Hepatocyte (in vitro differentiated cells): ENCODE measurements at regions not wholly inside any gene's neighbourhood (a gene's known extent, or its start where the extent isn't known, plus 50 kb on each side); places are given as distances from the start of the nearest gene placed in this dataset.

Experiments
- EZH2 ChIP-seq: fragments of 200-600 bp; sonication (generic); IDR thresholded peaks from 2 replicates; pipeline ENCODE4 v1.6.1; 2016; ENCODE audit warnings: antibody characterized with exemption, mild to moderate bottlenecking, borderline replicate concordance
- TF ChIP-seq, protein P1 (sequence below): fragments of 200-600 bp; sonication (generic); IDR thresholded peaks from 2 replicates; pipeline ENCODE4 v1.5.1; 2016; ENCODE audit warnings: antibody characterized with exemption, mild to moderate bottlenecking; ENCODE audit not compliant: poor library complexity

DNA sequence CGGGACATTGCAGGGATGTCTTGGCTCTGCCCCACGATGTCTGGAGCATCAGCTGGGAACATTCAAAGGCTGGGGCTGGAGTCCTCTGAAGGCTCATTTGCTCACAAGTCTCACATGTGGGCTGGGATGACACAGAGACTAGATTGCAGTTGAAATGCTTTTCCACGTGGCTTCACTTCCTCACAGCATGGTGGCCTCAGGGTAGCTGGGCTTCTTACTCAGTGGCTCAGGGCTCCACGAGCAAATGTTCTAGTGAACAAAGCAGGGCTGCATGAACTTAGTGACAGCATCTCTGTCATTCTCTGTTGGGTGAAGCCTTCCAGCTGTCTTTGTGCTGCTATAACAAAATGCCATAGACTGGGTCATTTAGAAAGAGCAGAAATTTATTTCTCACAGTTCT lies 247.0 kb upstream of the POU3F1 start:
- TF ChIP-seq, protein P1, sequence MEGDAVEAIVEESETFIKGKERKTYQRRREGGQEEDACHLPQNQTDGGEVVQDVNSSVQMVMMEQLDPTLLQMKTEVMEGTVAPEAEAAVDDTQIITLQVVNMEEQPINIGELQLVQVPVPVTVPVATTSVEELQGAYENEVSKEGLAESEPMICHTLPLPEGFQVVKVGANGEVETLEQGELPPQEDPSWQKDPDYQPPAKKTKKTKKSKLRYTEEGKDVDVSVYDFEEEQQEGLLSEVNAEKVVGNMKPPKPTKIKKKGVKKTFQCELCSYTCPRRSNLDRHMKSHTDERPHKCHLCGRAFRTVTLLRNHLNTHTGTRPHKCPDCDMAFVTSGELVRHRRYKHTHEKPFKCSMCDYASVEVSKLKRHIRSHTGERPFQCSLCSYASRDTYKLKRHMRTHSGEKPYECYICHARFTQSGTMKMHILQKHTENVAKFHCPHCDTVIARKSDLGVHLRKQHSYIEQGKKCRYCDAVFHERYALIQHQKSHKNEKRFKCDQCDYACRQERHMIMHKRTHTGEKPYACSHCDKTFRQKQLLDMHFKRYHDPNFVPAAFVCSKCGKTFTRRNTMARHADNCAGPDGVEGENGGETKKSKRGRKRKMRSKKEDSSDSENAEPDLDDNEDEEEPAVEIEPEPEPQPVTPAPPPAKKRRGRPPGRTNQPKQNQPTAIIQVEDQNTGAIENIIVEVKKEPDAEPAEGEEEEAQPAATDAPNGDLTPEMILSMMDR = no peak
- TF ChIP-seq EZH2 = no peak
